Gastrocnemius medialis (tissue), 4 donors: ENCODE measurements at regions not wholly inside any gene's neighbourhood (a gene's known extent, or its start where the extent isn't known, plus 50 kb on each side); places are given as distances from the start of the nearest gene placed in this dataset.
"Not testable (repeated sequence)": the region's sequence is repeated elsewhere in the genome, so short reads cannot be mapped to it uniquely, and the experiment has no call there.

Experiments
- CTCF ChIP-seq, 5 experiments: fragments of 450-650 bp in 3 of 5; fragments of 200-600 bp in 2 of 5; sonication (generic) in 2 of 5; IDR thresholded peaks in 4 of 5; conservative IDR thresholded peaks in 1 of 5; 1 replicate in 4 of 5; 2 replicates in 1 of 5; pipeline ENCODE4 v1.5.1; 2016 to 2019; ENCODE audit warnings: antibody characterized with exemption in 5 of 5, mild to moderate bottlenecking in 3 of 5, moderate library complexity in 3 of 5
- POLR2A ChIP-seq, 2 donors: fragments of 450-650 bp; IDR thresholded peaks; one replicate each; pipeline ENCODE4 v1.6.1; 2017; ENCODE audit warnings: antibody characterized with exemption in 2 of 2, mild to moderate bottlenecking in 2 of 2, moderate library complexity in 2 of 2

DNA sequence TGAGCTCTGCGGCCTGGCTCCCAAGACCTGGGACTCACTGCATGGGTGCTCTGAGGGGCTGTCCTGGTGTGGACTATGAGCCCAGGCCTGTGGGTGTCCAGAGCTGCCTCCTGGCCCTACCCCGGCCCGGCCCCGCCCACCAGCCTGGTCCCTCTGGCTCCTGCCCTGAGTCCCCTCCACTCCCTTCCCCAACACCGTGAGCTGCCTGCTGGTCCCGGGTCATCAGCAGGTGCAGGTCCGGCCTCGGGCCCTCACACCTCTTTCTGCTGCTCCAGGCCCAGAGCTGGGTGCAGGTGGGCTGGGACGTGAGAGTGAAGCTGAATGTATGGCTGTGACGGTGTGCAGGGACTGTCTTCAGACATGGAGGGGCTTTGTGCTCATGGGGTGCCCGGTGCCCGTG, 193.7 kb downstream of the TMEM121 start:
- TF ChIP-seq CTCF (IDR thresholded peaks at IDR 0.05 in 4 of 5, conservative IDR thresholded peaks at IDR 0.05 in 1 of 5); POLR2A (IDR thresholded peaks at IDR 0.05): not testable (repeated sequence)
